ENCODE measurements at regions not wholly inside any gene's neighbourhood (a gene's known extent, or its start where the extent isn't known, plus 50 kb on each side); places are given as distances from the start of the nearest gene placed in this dataset.
A peak's percentile ranks its signal among the peaks of the same experiment; 100 is the strongest.
"Not testable (repeated sequence)": the region's sequence is repeated elsewhere in the genome, so short reads cannot be mapped to it uniquely, and the experiment has no call there.

GRCh38 chr10:70967591-70968587 is 79.5 kb upstream of the PCBD1 start:
- peak; percentile 9 for DNase-seq

- DNase-seq = no peak
These were observed 80.8 kb upstream of the PCBD1 start for GRCh38 chr10:70969188-70969587.

- no peak for DNase-seq
These were observed 82.5 kb upstream of the PCBD1 start for GRCh38 chr10:70970830-70971229.

- DNase-seq = no peak
These were observed 84.9 kb upstream of the PCBD1 start for GRCh38 chr10:70973275-70973674.

GRCh38 chr10:70974351-70974901 is 86.1 kb upstream of the PCBD1 start:
- peak; percentile 25 for DNase-seq

GRCh38 chr10:70974920-70975319 is 86.6 kb upstream of the PCBD1 start:
- DNase-seq = no peak

- DNase-seq = no peak
These were observed 87.8 kb upstream of the PCBD1 start for GRCh38 chr10:70976063-70976695.

GRCh38 chr10:70977625-70978024 is 89.3 kb upstream of the PCBD1 start:
- no peak for DNase-seq

GRCh38 chr10:70978181-70978580 is 89.8 kb upstream of the PCBD1 start:
- no peak for DNase-seq

GRCh38 chr10:70978816-70979480 is 90.6 kb upstream of the PCBD1 start:
- DNase-seq = no peak

GRCh38 chr10:70980687-70981086 is 92.3 kb upstream of the PCBD1 start:
- no peak for DNase-seq

- DNase-seq = peak; percentile 5
These were observed 92.9 kb upstream of the PCBD1 start for GRCh38 chr10:70981171-70981836.

- no peak for DNase-seq
These were observed 93.6 kb upstream of the PCBD1 start for GRCh38 chr10:70981936-70982335.

GRCh38 chr10:70982443-70982842 is 94.1 kb upstream of the PCBD1 start:
- DNase-seq = peak; percentile 4

- DNase-seq = no peak
These were observed 96.8 kb upstream of the PCBD1 start for GRCh38 chr10:70984986-70985722.

- DNase-seq = peak; percentile 16
These were observed 97.7 kb upstream of the PCBD1 start for GRCh38 chr10:70985824-70986622.

GRCh38 chr10:70986623-70986950 is 98.2 kb upstream of the PCBD1 start:
- no peak for DNase-seq

GRCh38 chr10:70987396-70988130 is 99.2 kb upstream of the PCBD1 start:
- no peak for DNase-seq

- not testable (repeated sequence) for DNase-seq
These were observed 101.8 kb upstream of the PCBD1 start for GRCh38 chr10:70990156-70990555.

- no peak for DNase-seq
These were observed 102.3 kb upstream of the PCBD1 start for GRCh38 chr10:70990681-70991080.
